GM12878 (cell line): ENCODE measurements at regions not wholly inside any gene's neighbourhood (a gene's known extent, or its start where the extent isn't known, plus 50 kb on each side); places are given as distances from the start of the nearest gene placed in this dataset.

Experiments used
- ATAC-seq: fragments of 200-7000 bp; cut with Tn5 transposase; 3 replicates; pipeline ENCODE4 v1.9.1; 2020; ENCODE audit warnings: mild to moderate bottlenecking, moderate library complexity
- BruUV-seq: library from RNA; stranded (reverse); fragments of 400-500 nt; replicated peaks from 2 replicates; lab custom pipeline; 2021; lab: Mats Ljungman, UMichigan
- CTCF ChIA-PET: fragments of 300-600 bp; sonication (Branson Sonifier 250); formaldehyde crosslinking; extraction: SDS; loops from one replicate; lab custom pipeline; 2021; ENCODE audit warnings: inconsistent platforms; lab: Yijun Ruan, JAX
- POLR2A ChIA-PET: fragments of 350-600 bp; formaldehyde crosslinking; extraction: SDS; loops from one replicate; lab custom pipeline; 2021; ENCODE audit warnings: inconsistent platforms; lab: Charles Lee
- RAD21 ChIA-PET: fragments of 300-600 bp; sonication (Branson Sonifier 250); formaldehyde crosslinking; loops from one replicate; lab custom pipeline; 2023; ENCODE audit warnings: antibody characterized with exemption; ENCODE audit not compliant: unreplicated experiment; lab: Charles Lee
- SMC1A ChIA-PET: fragments of 300-600 bp; sonication (Branson Sonifier 250); formaldehyde crosslinking; loops from one replicate; lab custom pipeline; 2023; ENCODE audit not compliant: unreplicated experiment, uncharacterized antibody; lab: Charles Lee
- DNase-seq: peaks from one replicate; pipeline ENCODE4 v3.0.0-alpha.2; 2011; ENCODE audit warnings: low read depth, low spot score
- FAIRE-seq: peaks from 3 replicates; lab custom pipeline; 2011; peaks lifted over from hg19 to GRCh38; lab: Jason Lieb, UNC
- H2AFZ ChIP-seq: 2 replicates; pipeline ENCODE4 v1.6.0; 2011; ENCODE audit warnings: low read depth, low read length, control low read depth; ENCODE audit not compliant: control insufficient read depth
- H3K27ac ChIP-seq: 2 replicates; pipeline ENCODE4 v1.5.1; 2011; ENCODE audit warnings: control low read depth; ENCODE audit not compliant: control insufficient read depth, insufficient read depth
- H3K27me3 ChIP-seq, 2 experiments: replicated peaks in 1 of 2; 2 replicates each; pipeline versions ENCODE4 v1.6.0 to v1.6.1; 2011; ENCODE audit warnings: low read length in 1 of 2; ENCODE audit not compliant: control insufficient read depth in 2 of 2, insufficient read depth in 2 of 2
- H3K36me3 ChIP-seq, 2 experiments: 2 replicates each; pipeline ENCODE4 v1.5.1; 2011; ENCODE audit warnings: low read length in 1 of 2; ENCODE audit not compliant: control insufficient read depth in 2 of 2, insufficient read depth in 2 of 2
- H3K4me1 ChIP-seq: 2 replicates; pipeline ENCODE4 v1.6.1; 2011; ENCODE audit warnings: mild to moderate bottlenecking, low read length, moderate library complexity, mixed read lengths; ENCODE audit not compliant: control insufficient read depth, insufficient read depth
- H3K4me2 ChIP-seq: 2 replicates; pipeline ENCODE4 v1.6.0; 2011; ENCODE audit warnings: control low read depth; ENCODE audit not compliant: control insufficient read depth, insufficient read depth
- H3K4me3 ChIP-seq: fragments of 200-600 bp; sonication (generic); 2 replicates; pipeline ENCODE4 v1.5.1; 2016
- H3K79me2 ChIP-seq: 2 replicates; pipeline ENCODE4 v1.6.0; 2011; ENCODE audit warnings: low read length; ENCODE audit not compliant: control insufficient read depth, insufficient read depth
- H3K9ac ChIP-seq: 2 replicates; pipeline ENCODE4 v1.8.0; 2011; ENCODE audit warnings: low read length, control low read depth, mixed read lengths; ENCODE audit not compliant: control insufficient read depth, insufficient read depth
- H3K9me3 ChIP-seq: replicated peaks from 3 replicates; pipeline ENCODE4 v1.5.1; 2011; ENCODE audit warnings: mild to moderate bottlenecking, low read length; ENCODE audit not compliant: control insufficient read depth, insufficient read depth
- H4K20me1 ChIP-seq: 2 replicates; pipeline ENCODE4 v1.6.0; 2011; ENCODE audit not compliant: control insufficient read depth, insufficient read depth
- ATF7 ChIP-seq: fragments of 450-650 bp; IDR thresholded peaks from 2 replicates; pipeline ENCODE4 v1.6.1; 2016; ENCODE audit warnings: low read depth, mild to moderate bottlenecking
- CHD4 ChIP-seq: fragments of 200-600 bp; sonication (generic); IDR thresholded peaks from 2 replicates; pipeline ENCODE4 v1.6.1; 2016; ENCODE audit warnings: mild to moderate bottlenecking
- FOS ChIP-seq: IDR thresholded peaks from 3 replicates; pipeline ENCODE4 v1.6.1; 2011; ENCODE audit warnings: borderline replicate concordance; ENCODE audit not compliant: insufficient read length; ENCODE audit errors: extremely low read depth
- MYB ChIP-seq: fragments of 150-350 bp; IDR thresholded peaks from 2 replicates; pipeline ENCODE4 v1.6.1; 2014; ENCODE audit warnings: mild to moderate bottlenecking, low read depth, low read length, borderline replicate concordance
- NFIC ChIP-seq: IDR thresholded peaks from 2 replicates; pipeline ENCODE4 v1.6.1; 2012; ENCODE audit warnings: low read depth, mild to moderate bottlenecking, inconsistent platforms, low read length, moderate library complexity
- NR2C1 ChIP-seq: fragments of 450-650 bp; IDR thresholded peaks from 2 replicates; pipeline ENCODE4 v1.6.1; 2017; ENCODE audit warnings: antibody characterized with exemption, mild to moderate bottlenecking, moderate library complexity
- NR2F1 ChIP-seq: fragments of 450-650 bp; conservative IDR thresholded peaks from 2 replicates; pipeline ENCODE4 v1.6.1; 2017; ENCODE audit warnings: mild to moderate bottlenecking
- SPI1 ChIP-seq: IDR thresholded peaks from 2 replicates; pipeline ENCODE4 v1.6.1; 2011; ENCODE audit warnings: low read depth, mild to moderate bottlenecking, low read length, moderate library complexity, borderline replicate concordance; ENCODE audit not compliant: insufficient read depth
- STAT3 ChIP-seq: IDR thresholded peaks from 2 replicates; pipeline ENCODE4 v1.6.1; 2011; ENCODE audit warnings: low read depth, low read length, improper control_type of control experiment
- TBL1XR1 ChIP-seq: IDR thresholded peaks from 2 replicates; pipeline ENCODE4 v1.6.1; 2012; ENCODE audit warnings: low read depth, low read length, improper control_type of control experiment
- ZNF24 ChIP-seq: fragments of 450-650 bp; IDR thresholded peaks from 2 replicates; pipeline ENCODE4 v1.6.1; 2017; ENCODE audit warnings: antibody characterized with exemption, mild to moderate bottlenecking
- ZNF274 ChIP-seq: IDR thresholded peaks from one replicate; pipeline ENCODE4 v1.8.0; 2011; ENCODE audit not compliant: insufficient read length, insufficient read depth
- WGBS: methylation state at CpG from one replicate; pipeline ENCODE4 v1.1.6; 2016; ENCODE audit warnings: low lambda C conversion rate; ENCODE audit not compliant: insufficient replicate concordance, insufficient coverage; ENCODE audit errors: missing lambda C conversion rate; 5-methylcytosine and 5-hydroxymethylcytosine counted together
- in situ Hi-C: fragments of 300-500 bp; cut with MboI; formaldehyde crosslinking; loops from 9 replicates; pipeline ENCODE4 v1.14.3; 2018; ENCODE audit warnings: mixed read lengths
- intact Hi-C: fragments of 100-400 bp; cut with micrococcal nuclease; formaldehyde crosslinking; loops from one replicate; pipeline ENCODE4 v1.14.2; 2022; ENCODE audit not compliant: unreplicated experiment

- Histone ChIP-seq H3K4me1 (no peaks in the 10 kb centered on the region), H3K4me3 (no peak overlapping the region), H3K79me2 (no peaks in the 10 kb centered on the region), H3K27me3 (peaks cover 0 to 2% of the 10 kb centered on the region in 2 experiments; a peak in 1 of 4 replicates), H3K36me3 (no peaks in the 10 kb centered on the region), H4K20me1 (no peaks in the 10 kb centered on the region), H3K4me2 (no peak overlapping the region), H3K27ac (no peak overlapping the region), H3K9ac (no peak overlapping the region), H3K9me3 (no peaks in the 10 kb centered on the region), H2AFZ (no peak overlapping the region)
- ATAC-seq (no peak), FAIRE-seq (no peak), DNase-seq (no peak)
- ChIA-PET SMC1A (no interaction called here), RAD21 (no interaction called here), CTCF (no interaction called here), POLR2A (no interaction called here)
- in situ Hi-C loops (loop anchor here (10.0 kb wide), 1 partner anchor 652 kb away; no protein-coding TSS in a partner anchor), intact Hi-C loops (loop anchor here (10.0 kb wide), 1 partner anchor 62 kb away; no protein-coding TSS in a partner anchor)
- no TSS peak for BruUV-seq
- 50% methylated on average over 10 of the region's 10 CpGs for WGBS
- no peak for TF ChIP-seq ATF7
- no peak for TF ChIP-seq STAT3
- TF ChIP-seq NR2F1 = no peak
- TF ChIP-seq FOS = no peak
- TF ChIP-seq MYB = no peak
- TF ChIP-seq TBL1XR1 = no peak
- TF ChIP-seq NR2C1 = no peak
- no peak for TF ChIP-seq CHD4
- no peak for TF ChIP-seq ZNF274
These were observed 183.5 kb upstream of the LYSMD4 start for GRCh38 chr15:99916668-99917223.

- ChIA-PET CTCF (interaction anchor here (1.2 to 1.3 kb wide), 2 partner anchors 12 to 14 kb away, joined by 4 read pairs; no protein-coding TSS in a partner anchor), POLR2A (no interaction called here), RAD21 (no interaction called here), SMC1A (interaction anchor here (1.5 to 1.8 kb wide), 2 partner anchors 11 to 158 kb away, joined by 4 read pairs; no protein-coding TSS in a partner anchor)
- TF ChIP-seq ZNF24 (no peak), SPI1 (peak; percentile 40; the same call in 1 of the 2 replicates), NFIC (no peak)
- Histone ChIP-seq H3K9me3 (no peaks in the 10 kb centered on the region), H3K27ac (no peak overlapping the region), H3K36me3 (no peaks in the 10 kb centered on the region), H3K4me2 (no peak overlapping the region), H3K79me2 (no peaks in the 10 kb centered on the region), H2AFZ (no peak overlapping the region), H3K27me3 (no peaks in the 10 kb centered on the region), H3K4me1 (no peaks in the 10 kb centered on the region), H4K20me1 (no peaks in the 10 kb centered on the region), H3K4me3 (no peak overlapping the region), H3K9ac (no peak overlapping the region)
- 19% methylated on average over 3 of the region's 3 CpGs for WGBS
- intact Hi-C loops = loop anchor here (10.0 kb wide), 1 partner anchor 60 kb away; no protein-coding TSS in a partner anchor
- ATAC-seq (no peak), FAIRE-seq (no peak), DNase-seq (no peak)
- in situ Hi-C loops = loop anchor here (10.0 kb wide), 1 partner anchor 650 kb away; no protein-coding TSS in a partner anchor
- no TSS peak for BruUV-seq
These were observed 181.5 kb upstream of the LYSMD4 start for GRCh38 chr15:99914723-99915122.
